ENCODE measurements at regions not wholly inside any gene's neighbourhood (a gene's known extent, or its start where the extent isn't known, plus 50 kb on each side); places are given as distances from the start of the nearest gene placed in this dataset.

GRCh38 chr12:58544281-58544680 is 376.0 kb downstream of the LRIG3 start:
- DNase-seq, result no peak

- DNase-seq, result no peak
These were observed 373.1 kb downstream of the LRIG3 start for GRCh38 chr12:58547217-58547616.

GRCh38 chr12:58548801-58549200 is 371.5 kb downstream of the LRIG3 start:
- no peak for DNase-seq

GRCh38 chr12:58554522-58555157 is 365.7 kb downstream of the LRIG3 start:
- no peak for DNase-seq

- no peak for DNase-seq
These were observed 363.1 kb downstream of the LRIG3 start for GRCh38 chr12:58557171-58557570.

- no peak for DNase-seq
These were observed 362.6 kb downstream of the LRIG3 start for GRCh38 chr12:58557661-58558060.

- DNase-seq, result no peak
These were observed 356.7 kb downstream of the LRIG3 start for GRCh38 chr12:58563621-58564020.

- DNase-seq, result no peak
These were observed 355.6 kb downstream of the LRIG3 start for GRCh38 chr12:58564721-58565120.

- no peak for DNase-seq
These were observed 353.7 kb downstream of the LRIG3 start for GRCh38 chr12:58566599-58566998.

GRCh38 chr12:58567189-58567588 is 353.1 kb downstream of the LRIG3 start:
- no peak for DNase-seq

- no peak for DNase-seq
These were observed 349.9 kb downstream of the LRIG3 start for GRCh38 chr12:58570411-58570810.

- no peak for DNase-seq
These were observed 345.0 kb downstream of the LRIG3 start for GRCh38 chr12:58575256-58575655.

GRCh38 chr12:58576081-58576480 is 344.2 kb downstream of the LRIG3 start:
- no peak for DNase-seq

GRCh38 chr12:58576916-58577315 is 343.4 kb downstream of the LRIG3 start:
- DNase-seq, result no peak

GRCh38 chr12:58580095-58580494 is 340.2 kb downstream of the LRIG3 start:
- no peak for DNase-seq

- DNase-seq, result no peak
These were observed 336.8 kb downstream of the LRIG3 start for GRCh38 chr12:58583529-58583928.

- no peak for DNase-seq
These were observed 336.4 kb downstream of the LRIG3 start for GRCh38 chr12:58583940-58584339.

- no peak for DNase-seq
These were observed 335.4 kb downstream of the LRIG3 start for GRCh38 chr12:58584880-58585279.

GRCh38 chr12:58586762-58587161 is 333.5 kb downstream of the LRIG3 start:
- no peak for DNase-seq

GRCh38 chr12:58588770-58589169 is 331.5 kb downstream of the LRIG3 start:
- no peak for DNase-seq

- no peak for DNase-seq
These were observed 327.7 kb downstream of the LRIG3 start for GRCh38 chr12:58592475-58593207.

GRCh38 chr12:58593557-58594304 is 326.6 kb downstream of the LRIG3 start:
- no peak for DNase-seq

GRCh38 chr12:58596381-58596780 is 323.9 kb downstream of the LRIG3 start:
- DNase-seq, result no peak

GRCh38 chr12:58601529-58601928 is 318.8 kb downstream of the LRIG3 start:
- DNase-seq, result no peak
